ENCODE measurements at regions not wholly inside any gene's neighbourhood (a gene's known extent, or its start where the extent isn't known, plus 50 kb on each side); places are given as distances from the start of the nearest gene placed in this dataset.

DNA sequence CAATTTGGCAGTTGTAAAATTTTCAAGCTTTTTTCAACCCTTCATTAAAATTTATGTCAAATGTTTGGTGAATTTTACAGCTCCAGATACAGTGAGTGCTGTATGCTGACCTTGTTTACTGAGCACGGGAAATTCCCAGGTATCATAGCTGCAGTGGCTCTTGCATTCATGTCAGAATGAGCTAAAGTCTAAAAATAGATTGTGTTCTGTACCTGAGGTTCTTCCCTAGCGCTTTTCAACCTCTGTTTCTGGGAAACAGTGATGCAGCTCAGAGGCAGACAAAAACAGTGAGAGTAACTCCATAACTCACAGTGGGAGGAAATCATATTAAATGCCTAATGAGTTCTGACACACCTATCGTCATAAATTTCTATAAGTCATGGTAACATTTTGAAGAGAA lies 393.8 kb upstream of the GNPDA2 start:
- Histone ChIP-seq H2BK120ac (ENCODE audit: low read depth, low read length) (no peak overlapping the region), H2AK5ac (ENCODE audit: low read depth, low read length) (no peak overlapping the region), H2BK15ac (ENCODE audit: low read depth, low read length) (no peak overlapping the region), H2AFZ (replicated peaks; ENCODE audit: low read length, poor library complexity) (no peak overlapping the region), H3K9me1 (ENCODE audit: insufficient read depth, low read length) (no peaks in the 10 kb centered on the region), H2BK20ac (ENCODE audit: low read depth, low read length) (no peak overlapping the region), H4K20me1 (ENCODE audit: insufficient read depth, low read length) (no peaks in the 10 kb centered on the region), H3K27ac (ENCODE audit: insufficient read depth, low read length) (no peak overlapping the region), H3K4me3 (ENCODE audit: insufficient read depth, low read depth, low read length) (no peak overlapping the region), H3K27me3 (ENCODE audit: control insufficient read depth, insufficient read depth, low read length) (no peaks in the 10 kb centered on the region), H3K23ac (ENCODE audit: low read depth, low read length) (no peak overlapping the region), H4K91ac (ENCODE audit: insufficient read depth, low read depth, low read length) (no peak overlapping the region), H3K56ac (ENCODE audit: extremely low read depth, insufficient read depth, low read length) (no peak overlapping the region), H2AK9ac (replicated peaks; ENCODE audit: low read depth, low read length, poor library complexity) (no peak overlapping the region), H3K14ac (replicated peaks; ENCODE audit: low read depth, low read length) (no peak overlapping the region), H3K4ac (ENCODE audit: low read depth, low read length) (no peak overlapping the region), H3K9me3 (ENCODE audit: control insufficient read depth, insufficient read depth, low read length) (peaks cover 4% of the 10 kb centered on the region; the same call in 1 of the 2 replicates), H3K36me3 (ENCODE audit: control insufficient read depth, insufficient read depth, low read length) (no peaks in the 10 kb centered on the region), H3K79me1 (ENCODE audit: low read depth in 1 of 2, low read length in 2 of 2) (no peaks in the 10 kb centered on the region), H3K9ac (ENCODE audit: low read depth, low read length) (no peak overlapping the region), H4K8ac (ENCODE audit: low read depth in 2 of 2, low read length in 2 of 2) (no peak overlapping the region), H4K5ac (ENCODE audit: low read depth, low read length) (no peak overlapping the region), H3K4me1 (ENCODE audit: control insufficient read depth, insufficient read depth, low read length) (no peaks in the 10 kb centered on the region), H3K4me2 (ENCODE audit: low read depth, low read length) (no peak overlapping the region), H2BK5ac (ENCODE audit: low read depth, low read length, poor library complexity, severe bottlenecking) (no peak overlapping the region), H3K18ac (ENCODE audit: low read depth, low read length) (no peak overlapping the region)
- TF ChIP-seq POLR2A (IDR thresholded peaks at IDR 0.05; ENCODE audit: low read depth, low read length) (no peak), NFE2L2 (IDR thresholded peaks at IDR 0.05; ENCODE audit: low read depth, low read length) (no peak)
- no peak for DNase-seq
- dilution Hi-C loops (cut with HindIII; ENCODE audit: low sequenced_read_pairs, unreplicated experiment) (no loop called here), intact Hi-C loops (cut with micrococcal nuclease) (no loop called here), in situ Hi-C loops (cut with MboI; ENCODE audit: low sequenced_read_pairs) (no loop called here)
- CTCF ChIA-PET, result no interaction called here
- WGBS, 2 experiments (ENCODE audit: extremely low coverage in 2 of 2, insufficient read length in 1 of 2), result 33% methylated on average over 1 of the region's 3 CpGs; no CpG with 5 or more reads in 1 of the 2 experiments
- no peak for ATAC-seq (ENCODE audit: low read depth)
- no TSS peak for BruUV-seq (replicated peaks)
- POLR2A ChIA-PET (ENCODE audit: unreplicated experiment), result no interaction called here

Data from IMR-90 (cell line).